ENCODE measurements at regions not wholly inside any gene's neighbourhood (a gene's known extent, or its start where the extent isn't known, plus 50 kb on each side); places are given as distances from the start of the nearest gene placed in this dataset.
"Not testable (repeated sequence)": the region's sequence is repeated elsewhere in the genome, so short reads cannot be mapped to it uniquely, and the experiment has no call there.

DNA sequence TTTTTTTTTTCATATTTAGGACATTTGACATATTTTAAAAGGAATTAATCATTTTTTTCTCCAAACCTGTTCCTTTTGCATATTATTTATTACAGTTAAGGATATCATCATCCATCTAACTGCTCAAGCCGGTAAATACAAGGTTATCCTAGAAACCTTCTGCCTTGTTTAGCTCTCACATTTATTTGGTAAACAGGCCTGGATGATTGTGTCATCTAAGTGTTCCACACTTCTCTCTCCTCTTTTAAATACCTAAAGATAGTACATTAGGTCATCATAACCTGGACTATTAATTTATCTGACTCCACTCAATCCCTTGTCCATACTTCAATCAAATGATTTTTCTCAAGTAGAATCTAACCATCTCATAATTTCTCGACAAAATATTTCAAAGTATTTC lies 511.7 kb upstream of the KLHL1 start:
- no peak for DNase-seq

DNA sequence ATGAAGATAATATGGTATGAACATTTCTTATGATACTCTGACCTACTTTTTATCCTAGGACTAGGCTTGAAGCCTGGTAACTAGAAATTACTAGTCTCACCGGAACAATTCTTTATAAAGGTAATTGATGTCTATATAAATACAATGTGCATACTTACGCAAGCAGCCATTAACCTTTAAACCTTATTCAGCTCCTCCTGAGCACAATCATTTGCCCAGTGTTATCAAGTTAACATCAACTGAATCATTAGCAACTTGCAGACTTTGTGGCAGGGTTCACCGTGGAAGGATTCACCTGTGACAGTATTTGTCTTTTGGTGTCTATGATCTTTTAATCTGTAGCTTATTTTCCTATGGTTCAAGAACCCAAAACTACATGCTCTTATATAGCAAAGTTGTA lies 508.6 kb upstream of the KLHL1 start:
- DNase-seq, result no peak

- DNase-seq, result peak in 1 of 2 experiments; percentile 12
Observed at GRCh38 chr13:70613295-70613694, 505.0 kb upstream of the KLHL1 start.

DNA sequence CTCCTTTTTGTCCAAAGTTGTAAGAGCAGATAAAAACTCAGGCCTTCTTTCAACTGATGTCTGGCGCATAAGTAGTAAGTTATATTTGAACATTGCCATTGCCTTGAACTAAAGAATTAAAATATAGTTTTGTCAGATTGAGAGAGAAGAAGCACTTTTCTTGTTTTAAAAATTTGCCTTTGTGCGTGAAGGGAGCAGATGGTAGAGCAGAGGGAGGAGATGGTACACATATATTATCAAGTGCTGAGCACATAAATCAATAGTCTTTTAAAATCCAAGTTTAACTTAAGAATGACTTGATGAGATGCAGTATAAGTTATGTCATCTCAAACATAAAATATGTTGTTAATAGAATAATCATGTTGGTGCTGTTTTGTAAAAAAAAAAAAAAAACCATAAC lies 504.6 kb upstream of the KLHL1 start:
- no peak for DNase-seq

DNA sequence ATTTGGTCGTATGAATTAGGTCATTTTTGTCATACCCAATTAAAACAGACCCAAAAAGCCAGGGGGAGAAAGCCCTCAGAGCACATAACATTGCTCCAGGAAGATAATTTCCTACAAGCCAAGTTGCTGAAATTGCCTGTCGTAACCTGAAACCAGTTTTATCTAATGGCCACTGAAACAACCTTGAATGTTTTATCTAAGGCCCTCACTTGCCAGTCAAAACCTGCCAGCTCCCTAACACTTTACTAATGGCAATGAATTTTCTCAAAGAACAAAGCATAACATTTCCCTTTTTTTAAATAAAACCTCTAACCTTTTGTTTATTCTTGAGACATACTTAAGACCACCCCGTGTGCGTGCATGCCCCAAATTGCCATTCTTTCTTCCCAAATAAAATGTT lies 496.2 kb upstream of the KLHL1 start:
- no peak for DNase-seq

GRCh38 chr13:70593716-70594115 lies 485.5 kb upstream of the KLHL1 start:
- no peak for DNase-seq

DNA sequence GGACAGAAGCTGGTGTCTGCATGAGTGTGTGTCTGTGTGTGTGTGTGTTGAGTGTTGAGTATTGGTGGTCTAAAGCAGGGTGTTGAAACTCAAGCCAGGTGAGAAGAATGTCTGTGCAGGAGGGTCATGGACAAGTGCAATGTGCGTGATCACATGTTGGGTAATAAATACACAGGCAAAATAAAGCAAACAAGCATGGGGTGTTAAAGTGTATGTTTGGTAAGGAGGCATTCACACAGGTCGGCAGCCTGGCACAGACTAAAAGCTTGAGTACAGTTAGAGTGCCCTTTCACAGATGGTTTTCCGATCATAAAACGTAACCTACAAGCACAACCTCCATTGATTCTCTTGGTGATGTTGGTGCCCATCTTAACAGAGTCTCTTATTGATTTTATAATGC lies 476.9 kb upstream of the KLHL1 start:
- DNase-seq, result no peak

DNA sequence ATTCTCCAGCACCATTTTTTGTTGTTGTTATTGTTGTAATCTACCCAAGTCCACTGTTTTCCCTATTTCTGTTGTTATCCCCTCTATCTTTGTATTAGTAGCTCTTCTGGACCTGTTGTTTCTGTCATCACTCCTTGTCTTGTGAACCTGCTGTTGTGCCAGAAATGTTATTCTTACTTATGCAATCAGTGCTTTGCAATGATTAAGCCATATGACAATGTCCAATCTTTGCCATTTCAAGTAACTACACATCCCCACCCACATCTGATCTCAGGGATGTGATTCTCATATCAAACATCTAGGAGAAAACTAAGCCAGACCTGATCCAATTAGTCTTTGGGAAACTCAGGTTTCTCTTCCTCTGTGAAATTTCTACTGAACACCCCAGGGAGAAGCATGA lies 472.6 kb upstream of the KLHL1 start:
- no peak for DNase-seq

- no peak for DNase-seq
Observed at GRCh38 chr13:70579941-70580340, 471.7 kb upstream of the KLHL1 start.

DNA sequence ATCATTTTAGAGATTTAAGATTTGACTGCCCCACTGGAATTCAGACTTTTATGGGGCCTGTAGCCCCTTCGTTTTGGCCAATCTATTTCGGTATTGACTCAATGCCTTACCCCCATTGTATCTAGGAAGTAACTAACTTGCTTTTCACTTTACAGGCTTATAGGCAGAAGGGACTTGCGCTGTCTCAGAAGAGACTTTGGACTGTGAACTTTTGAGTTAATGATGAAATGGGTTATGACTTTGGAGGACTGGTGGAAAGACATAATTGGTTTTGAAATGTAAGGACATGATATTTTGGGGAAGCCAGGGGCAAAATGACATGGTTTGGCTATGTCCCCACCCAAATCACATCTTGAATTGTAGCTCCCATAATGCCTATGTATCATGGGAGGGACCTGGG lies 463.0 kb upstream of the KLHL1 start:
- no peak for DNase-seq

DNA sequence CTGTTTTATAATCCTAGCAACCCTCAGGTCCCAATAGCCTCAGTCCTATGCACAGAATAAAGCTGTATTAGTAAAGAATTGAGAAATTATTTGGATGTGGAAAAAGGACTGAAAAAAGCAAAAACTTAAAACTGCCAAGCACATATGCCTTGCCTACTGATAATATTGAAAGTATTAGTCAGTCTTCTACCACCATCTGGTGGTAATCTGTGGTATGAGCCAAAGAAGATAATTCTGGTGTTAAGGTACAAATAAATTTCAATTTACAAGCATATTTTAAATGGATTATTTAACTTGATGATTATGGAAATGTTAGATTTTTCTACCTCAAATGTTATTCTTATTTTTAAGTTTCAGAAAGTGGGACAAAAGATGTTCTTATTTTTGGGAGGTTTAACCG lies 460.3 kb upstream of the KLHL1 start:
- peak; percentile 17 to 27 for DNase-seq

- no peak for DNase-seq
Observed at GRCh38 chr13:70544706-70545105, 436.5 kb upstream of the KLHL1 start.

- DNase-seq, result no peak
Observed at GRCh38 chr13:70541451-70541850, 433.2 kb upstream of the KLHL1 start.

- peak in 1 of 2 experiments; percentile 2 for DNase-seq
Observed at GRCh38 chr13:70534466-70534865, 426.2 kb upstream of the KLHL1 start.

- DNase-seq, result no peak
Observed at GRCh38 chr13:70529652-70530051, 421.4 kb upstream of the KLHL1 start.

GRCh38 chr13:70527599-70527998 lies 419.3 kb upstream of the KLHL1 start:
- peak; percentile 39 to 60 for DNase-seq

DNA sequence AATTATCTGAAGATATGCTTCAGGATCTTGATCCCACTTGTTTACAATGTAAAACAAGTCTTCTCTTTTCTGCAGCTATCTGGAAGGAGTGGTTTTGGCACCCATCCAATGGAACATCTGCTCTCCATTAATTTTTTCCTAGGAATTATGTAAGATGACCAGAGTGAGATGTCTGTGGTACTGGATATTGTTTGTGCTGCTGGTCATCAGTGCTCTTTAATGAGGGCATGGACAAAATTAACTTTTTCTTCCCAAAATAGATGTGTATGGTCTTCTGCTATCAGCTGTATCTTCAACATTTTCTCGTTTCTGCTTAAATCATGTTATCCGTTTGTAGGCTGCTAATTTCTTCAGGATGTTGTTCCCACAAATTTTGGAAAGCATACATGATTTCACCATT lies 415.4 kb upstream of the KLHL1 start:
- peak; percentile 0 to 7 for DNase-seq

- DNase-seq, result no peak
Observed at GRCh38 chr13:70520275-70521036, 412.2 kb upstream of the KLHL1 start.

DNA sequence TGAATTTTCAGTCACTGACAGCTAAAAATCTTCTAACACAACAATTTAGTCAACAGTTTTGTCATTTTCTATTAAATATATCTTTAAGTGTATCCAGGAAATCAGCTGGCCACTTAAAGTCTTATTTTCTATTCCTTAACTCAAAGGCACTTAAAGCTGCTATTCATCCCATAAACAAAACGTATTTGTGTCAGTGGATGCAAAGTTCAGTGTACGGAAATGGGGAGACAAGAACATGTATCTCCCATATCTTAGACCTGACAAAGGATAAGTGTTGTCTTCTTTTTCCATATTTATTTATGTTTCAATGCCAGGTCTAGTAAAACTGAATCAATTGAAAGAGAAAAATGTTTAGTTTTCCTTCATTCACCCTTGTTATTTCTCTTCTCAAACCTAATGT lies 409.8 kb upstream of the KLHL1 start:
- DNase-seq, result no peak

DNA sequence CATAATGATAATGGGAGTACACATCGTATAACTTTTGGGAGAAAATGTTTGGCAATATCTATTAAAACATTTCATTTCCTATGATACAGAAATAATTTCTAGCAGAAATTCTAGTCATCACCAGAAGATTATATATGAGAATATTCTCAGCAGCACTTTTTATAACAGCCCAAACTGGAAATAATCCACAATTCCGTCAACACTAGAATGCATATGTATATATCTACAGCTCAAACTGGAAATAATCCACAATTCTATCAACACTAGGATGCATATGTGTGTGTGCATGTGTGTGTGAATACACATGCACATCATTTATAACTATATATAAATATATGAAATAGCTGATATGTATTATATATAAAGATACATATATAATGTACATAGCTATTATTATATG lies 408.0 kb upstream of the KLHL1 start:
- no peak for DNase-seq

- not testable (repeated sequence) for DNase-seq
Observed at GRCh38 chr13:70511861-70512417, 403.7 kb upstream of the KLHL1 start.

DNA sequence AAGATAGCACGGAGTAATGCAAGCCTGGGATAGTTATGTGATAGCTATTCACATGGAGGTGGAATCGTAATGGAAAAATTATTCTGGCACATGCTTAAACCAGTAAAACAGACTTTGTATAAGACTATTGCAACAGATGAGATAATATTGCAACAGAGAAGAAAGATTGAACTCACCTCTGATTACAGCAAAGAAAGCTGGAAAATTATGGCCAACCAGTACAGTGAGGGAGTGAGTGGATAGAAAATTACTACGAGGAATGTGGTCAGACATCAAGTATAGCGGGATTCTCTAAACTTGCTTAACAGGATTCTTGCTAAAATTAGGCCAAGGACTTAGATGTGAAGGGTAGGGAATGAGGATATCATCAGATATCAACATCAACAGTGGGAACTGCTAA lies 397.6 kb upstream of the KLHL1 start:
- no peak for DNase-seq

DNA sequence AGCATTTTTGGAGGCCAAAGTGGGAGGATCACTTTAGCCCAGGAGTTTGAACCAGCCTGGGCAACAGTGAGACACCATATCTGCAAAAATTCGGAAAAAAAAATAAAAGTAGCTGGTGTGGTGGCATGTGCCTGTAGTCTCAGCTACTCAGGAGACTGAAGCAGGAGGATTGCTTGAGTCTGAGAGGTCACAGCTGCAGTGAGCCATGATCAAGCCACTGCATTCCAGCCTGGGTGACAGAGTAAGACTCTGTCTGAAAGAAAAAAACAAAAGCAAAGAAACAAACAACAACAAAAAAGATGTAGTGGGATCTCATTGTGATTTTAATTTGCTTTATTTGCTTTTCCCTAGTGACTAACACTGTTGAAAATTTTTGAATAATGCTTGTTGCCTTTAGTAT lies 394.7 kb upstream of the KLHL1 start:
- no peak for DNase-seq

- DNase-seq, result no peak
Observed at GRCh38 chr13:70490320-70490935, 382.2 kb upstream of the KLHL1 start.

DNA sequence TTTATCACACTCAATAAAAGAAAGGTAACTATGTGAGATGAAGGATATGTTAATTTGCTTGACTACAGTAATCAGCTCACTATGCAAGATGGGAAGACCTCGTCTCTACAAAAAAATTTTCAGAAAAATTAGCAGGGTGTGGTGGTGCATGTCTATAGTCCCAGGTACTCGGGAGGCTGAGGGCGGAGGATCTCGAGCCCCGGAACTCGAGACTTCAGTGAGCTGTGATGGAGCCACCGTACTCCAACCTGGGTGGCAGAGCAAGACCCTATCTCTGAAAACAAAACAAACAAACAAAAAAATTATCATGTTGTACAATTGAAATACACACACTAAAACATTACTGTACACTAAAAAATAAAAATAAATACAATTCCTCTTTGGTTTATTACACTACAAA lies 376.7 kb upstream of the KLHL1 start:
- DNase-seq, result no peak

Data from NCI-H446 (cell line).